HEK293 (cell line): ENCODE measurements at regions not wholly inside any gene's neighbourhood (a gene's known extent, or its start where the extent isn't known, plus 50 kb on each side); places are given as distances from the start of the nearest gene placed in this dataset.

Experiments
- SETDB1 ChIP-seq: IDR thresholded peaks from one replicate; pipeline ENCODE4 v1.6.1; 2017; ENCODE audit warnings: mild to moderate bottlenecking, low read length, moderate library complexity, mixed read lengths; ENCODE audit not compliant: insufficient read length
- YY2 ChIP-seq: fragments of 450-650 bp; formaldehyde crosslinking; IDR thresholded peaks from 2 replicates; pipeline ENCODE4 v1.5.1; 2016; ENCODE audit warnings: missing biosample characterization, missing genetic modification characterization
- ZFP3 ChIP-seq: fragments of 450-650 bp; formaldehyde crosslinking; IDR thresholded peaks from 2 replicates; pipeline ENCODE4 v1.5.1; 2016; ENCODE audit warnings: low read depth, missing biosample characterization, missing genetic modification characterization
- ZNF114 ChIP-seq: fragments of 450-650 bp; formaldehyde crosslinking; IDR thresholded peaks from 2 replicates; pipeline ENCODE4 v1.5.0; 2017; ENCODE audit warnings: missing biosample characterization, missing genetic modification characterization
- ZNF138 ChIP-seq: fragments of 450-650 bp; formaldehyde crosslinking; IDR thresholded peaks from 2 replicates; pipeline ENCODE4 v1.5.1; 2016; ENCODE audit warnings: missing biosample characterization, missing genetic modification characterization, borderline replicate concordance
- ZNF146 ChIP-seq: fragments of 450-650 bp; formaldehyde crosslinking; IDR thresholded peaks from 2 replicates; pipeline ENCODE4 v1.5.1; 2016; ENCODE audit warnings: missing biosample characterization, missing genetic modification characterization
- ZNF155 ChIP-seq: fragments of 450-650 bp; formaldehyde crosslinking; IDR thresholded peaks from 2 replicates; pipeline ENCODE4 v1.5.1; 2016; ENCODE audit warnings: missing biosample characterization, missing genetic modification characterization
- ZNF174 ChIP-seq: fragments of 450-650 bp; formaldehyde crosslinking; IDR thresholded peaks from 2 replicates; pipeline ENCODE4 v1.5.0; 2017; ENCODE audit warnings: missing biosample characterization, mild to moderate bottlenecking, missing genetic modification characterization
- ZNF23 ChIP-seq: fragments of 450-650 bp; formaldehyde crosslinking; IDR thresholded peaks from 2 replicates; pipeline ENCODE4 v1.5.1; 2016; ENCODE audit warnings: missing biosample characterization, missing genetic modification characterization, borderline replicate concordance
- ZNF239 ChIP-seq: fragments of 450-650 bp; formaldehyde crosslinking; IDR thresholded peaks from 2 replicates; pipeline ENCODE4 v1.5.1; 2016; ENCODE audit warnings: missing biosample characterization, missing genetic modification characterization
- ZNF302 ChIP-seq: fragments of 450-650 bp; formaldehyde crosslinking; IDR thresholded peaks from 2 replicates; pipeline ENCODE4 v1.5.1; 2016; ENCODE audit warnings: missing biosample characterization, missing genetic modification characterization, low read depth
- ZNF37A ChIP-seq: fragments of 450-650 bp; IDR thresholded peaks from 2 replicates; pipeline ENCODE4 v1.5.1; 2018; ENCODE audit warnings: missing biosample characterization, missing genetic modification characterization
- ZNF404 ChIP-seq: fragments of 450-650 bp; formaldehyde crosslinking; IDR thresholded peaks from 2 replicates; pipeline ENCODE4 v1.5.1; 2017; ENCODE audit warnings: missing biosample characterization, missing genetic modification characterization
- ZNF416 ChIP-seq: fragments of 450-650 bp; formaldehyde crosslinking; IDR thresholded peaks from 2 replicates; pipeline ENCODE4 v1.5.1; 2016; ENCODE audit warnings: missing biosample characterization, missing genetic modification characterization
- ZNF473 ChIP-seq: fragments of 450-650 bp; formaldehyde crosslinking; IDR thresholded peaks from 2 replicates; pipeline ENCODE4 v1.5.1; 2017; ENCODE audit warnings: missing biosample characterization, missing genetic modification characterization
- ZNF521 ChIP-seq: fragments of 450-650 bp; formaldehyde crosslinking; IDR thresholded peaks from 2 replicates; pipeline ENCODE4 v1.5.1; 2017; ENCODE audit warnings: missing biosample characterization, mild to moderate bottlenecking, missing genetic modification characterization
- ZNF654 ChIP-seq: fragments of 450-650 bp; formaldehyde crosslinking; IDR thresholded peaks from 2 replicates; pipeline ENCODE4 v1.5.1; 2016; ENCODE audit warnings: low read depth, missing biosample characterization, missing genetic modification characterization
- ZNF658 ChIP-seq: fragments of 450-650 bp; formaldehyde crosslinking; IDR thresholded peaks from 2 replicates; pipeline ENCODE4; 2016; ENCODE audit warnings: missing biosample characterization, missing genetic modification characterization
- ZNF677 ChIP-seq: fragments of 450-650 bp; IDR thresholded peaks from 2 replicates; pipeline ENCODE4 v1.5.0; 2018; ENCODE audit warnings: missing biosample characterization, mild to moderate bottlenecking, missing genetic modification characterization, moderate library complexity
- ZNF747 ChIP-seq: fragments of 450-650 bp; formaldehyde crosslinking; IDR thresholded peaks from 2 replicates; pipeline ENCODE4 v1.5.1; 2016; ENCODE audit warnings: missing biosample characterization, missing genetic modification characterization
- ZNF76 ChIP-seq: fragments of 450-650 bp; formaldehyde crosslinking; IDR thresholded peaks from 2 replicates; pipeline ENCODE4; 2016; ENCODE audit warnings: low read depth, missing biosample characterization, missing genetic modification characterization, borderline replicate concordance
- ZNF785 ChIP-seq: fragments of 450-650 bp; formaldehyde crosslinking; IDR thresholded peaks from 2 replicates; pipeline ENCODE4 v1.5.1; 2016; ENCODE audit warnings: missing biosample characterization, missing genetic modification characterization
- ZNF837 ChIP-seq: fragments of 450-650 bp; formaldehyde crosslinking; IDR thresholded peaks from 2 replicates; pipeline ENCODE4 v1.5.1; 2016; ENCODE audit warnings: missing biosample characterization, missing genetic modification characterization
- ZNF843 ChIP-seq: fragments of 450-650 bp; formaldehyde crosslinking; IDR thresholded peaks from 2 replicates; pipeline ENCODE4 v1.5.1; 2016; ENCODE audit warnings: missing biosample characterization, missing genetic modification characterization
- ZSCAN23 ChIP-seq: fragments of 450-650 bp; formaldehyde crosslinking; IDR thresholded peaks from 2 replicates; pipeline ENCODE4 v1.5.1; 2016; ENCODE audit warnings: missing biosample characterization, missing genetic modification characterization
- TF ChIP-seq, protein P1 (sequence below): fragments of 450-650 bp; formaldehyde crosslinking; IDR thresholded peaks from 2 replicates; pipeline ENCODE4 v1.5.1; 2016; ENCODE audit warnings: missing biosample characterization, missing genetic modification characterization
- TF ChIP-seq, protein P2 (sequence below): fragments of 450-650 bp; formaldehyde crosslinking; IDR thresholded peaks from 2 replicates; pipeline ENCODE4 v1.5.1; 2016; ENCODE audit warnings: missing biosample characterization, missing genetic modification characterization
- TF ChIP-seq, protein P3 (sequence below): fragments of 450-650 bp; formaldehyde crosslinking; IDR thresholded peaks from 2 replicates; pipeline ENCODE4 v1.5.1; 2016; ENCODE audit warnings: missing biosample characterization, missing genetic modification characterization
- TF ChIP-seq, protein P4 (sequence below): fragments of 450-650 bp; formaldehyde crosslinking; IDR thresholded peaks from 2 replicates; pipeline ENCODE4 v1.5.1; 2016; ENCODE audit warnings: missing biosample characterization, missing genetic modification characterization

DNA sequence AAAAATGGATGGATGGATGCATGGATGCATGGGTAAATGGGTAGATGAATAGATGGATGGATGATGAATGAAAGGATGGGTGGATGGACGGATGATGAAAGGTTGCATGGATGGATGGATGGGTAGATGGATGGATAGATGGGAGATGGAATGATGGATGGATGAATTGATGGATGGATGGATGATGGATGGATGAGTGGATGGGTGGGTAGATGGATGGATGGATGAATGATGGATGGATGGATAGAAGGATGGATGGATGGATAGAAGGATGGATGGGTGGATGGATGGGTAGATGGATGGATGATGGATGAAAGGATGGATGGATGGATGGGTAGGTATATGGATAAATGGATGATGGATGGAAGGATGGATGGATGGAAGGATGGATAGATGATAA is 115.1 kb upstream of the LSM14A start (continued):
- TF ChIP-seq, protein P1, sequence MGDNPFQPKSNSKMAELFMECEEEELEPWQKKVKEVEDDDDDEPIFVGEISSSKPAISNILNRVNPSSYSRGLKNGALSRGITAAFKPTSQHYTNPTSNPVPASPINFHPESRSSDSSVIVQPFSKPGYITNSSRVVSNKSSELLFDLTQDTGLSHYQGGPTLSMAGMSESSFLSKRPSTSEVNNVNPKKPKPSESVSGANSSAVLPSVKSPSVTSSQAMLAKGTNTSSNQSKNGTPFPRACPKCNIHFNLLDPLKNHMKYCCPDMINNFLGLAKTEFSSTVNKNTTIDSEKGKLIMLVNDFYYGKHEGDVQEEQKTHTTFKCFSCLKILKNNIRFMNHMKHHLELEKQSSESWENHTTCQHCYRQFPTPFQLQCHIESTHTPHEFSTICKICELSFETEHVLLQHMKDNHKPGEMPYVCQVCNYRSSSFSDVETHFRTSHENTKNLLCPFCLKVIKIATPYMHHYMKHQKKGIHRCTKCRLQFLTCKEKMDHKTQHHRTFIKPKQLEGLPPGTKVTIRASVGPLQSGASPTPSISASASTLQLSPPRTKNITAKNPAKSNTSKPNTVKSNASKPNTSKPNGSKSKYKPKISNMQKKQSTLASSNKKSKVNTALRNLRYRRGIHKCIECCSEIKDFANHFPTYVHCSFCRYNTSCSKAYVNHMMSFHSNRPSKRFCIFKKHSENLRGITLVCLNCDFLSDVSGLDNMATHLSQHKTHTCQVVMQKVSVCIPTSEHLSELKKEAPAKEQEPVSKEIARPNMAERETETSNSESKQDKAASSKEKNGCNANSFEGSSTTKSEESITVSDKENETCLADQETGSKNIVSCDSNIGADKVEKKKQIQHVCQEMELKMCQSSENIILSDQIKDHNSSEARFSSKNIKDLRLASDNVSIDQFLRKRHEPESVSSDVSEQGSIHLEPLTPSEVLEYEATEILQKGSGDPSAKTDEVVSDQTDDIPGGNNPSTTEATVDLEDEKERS, result no peak
- no peak for TF ChIP-seq ZNF416 (tag by site-specific recombination)
- TF ChIP-seq ZNF146 (tag by site-specific recombination), result no peak
- 0 out of 2 replicates have a peak, but pooled peaks have one; percentile 12 for TF ChIP-seq ZNF155 (tag by site-specific recombination)
- TF ChIP-seq ZNF174 (tag by site-specific recombination), result no peak
- no peak for TF ChIP-seq ZNF138
- TF ChIP-seq ZSCAN23 (tag by site-specific recombination), result no peak
- peak; percentile 93; the same call in 1 of the 2 replicates for TF ChIP-seq ZNF658 (tag by site-specific recombination)
- TF ChIP-seq, protein P2, sequence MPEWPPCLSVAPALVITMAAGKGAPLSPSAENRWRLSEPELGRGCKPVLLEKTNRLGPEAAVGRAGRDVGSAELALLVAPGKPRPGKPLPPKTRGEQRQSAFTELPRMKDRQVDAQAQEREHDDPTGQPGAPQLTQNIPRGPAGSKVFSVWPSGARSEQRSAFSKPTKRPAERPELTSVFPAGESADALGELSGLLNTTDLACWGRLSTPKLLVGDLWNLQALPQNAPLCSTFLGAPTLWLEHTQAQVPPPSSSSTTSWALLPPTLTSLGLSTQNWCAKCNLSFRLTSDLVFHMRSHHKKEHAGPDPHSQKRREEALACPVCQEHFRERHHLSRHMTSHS (tag by site-specific recombination), result peak; percentile 75
- TF ChIP-seq ZNF747 (tag by site-specific recombination), result 0 out of 2 replicates have a peak, but pooled peaks have one; percentile 21
- TF ChIP-seq ZNF473 (tag by site-specific recombination), result peak; percentile 93
- no peak for TF ChIP-seq ZNF654 (tag by site-specific recombination)
- TF ChIP-seq, protein P3, sequence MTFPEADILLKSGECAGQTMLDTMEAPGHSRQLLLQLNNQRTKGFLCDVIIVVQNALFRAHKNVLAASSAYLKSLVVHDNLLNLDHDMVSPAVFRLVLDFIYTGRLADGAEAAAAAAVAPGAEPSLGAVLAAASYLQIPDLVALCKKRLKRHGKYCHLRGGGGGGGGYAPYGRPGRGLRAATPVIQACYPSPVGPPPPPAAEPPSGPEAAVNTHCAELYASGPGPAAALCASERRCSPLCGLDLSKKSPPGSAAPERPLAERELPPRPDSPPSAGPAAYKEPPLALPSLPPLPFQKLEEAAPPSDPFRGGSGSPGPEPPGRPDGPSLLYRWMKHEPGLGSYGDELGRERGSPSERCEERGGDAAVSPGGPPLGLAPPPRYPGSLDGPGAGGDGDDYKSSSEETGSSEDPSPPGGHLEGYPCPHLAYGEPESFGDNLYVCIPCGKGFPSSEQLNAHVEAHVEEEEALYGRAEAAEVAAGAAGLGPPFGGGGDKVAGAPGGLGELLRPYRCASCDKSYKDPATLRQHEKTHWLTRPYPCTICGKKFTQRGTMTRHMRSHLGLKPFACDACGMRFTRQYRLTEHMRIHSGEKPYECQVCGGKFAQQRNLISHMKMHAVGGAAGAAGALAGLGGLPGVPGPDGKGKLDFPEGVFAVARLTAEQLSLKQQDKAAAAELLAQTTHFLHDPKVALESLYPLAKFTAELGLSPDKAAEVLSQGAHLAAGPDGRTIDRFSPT (tag by site-specific recombination), result no peak
- peak; percentile 50; the same call in 1 of the 2 replicates for TF ChIP-seq ZNF114 (tag by site-specific recombination)
- TF ChIP-seq YY2 (tag by site-specific recombination), result peak; percentile 69
- 0 out of 2 replicates have a peak, but pooled peaks have one; percentile 60 for TF ChIP-seq ZNF23 (tag by site-specific recombination)
- TF ChIP-seq ZNF404 (tag by site-specific recombination), result no peak
- 0 out of 2 replicates have a peak, but pooled peaks have one; percentile 8 for TF ChIP-seq ZNF239 (tag by site-specific recombination)
- no peak for TF ChIP-seq ZFP3 (tag by site-specific recombination)
- no peak for TF ChIP-seq ZNF302
- 0 out of 2 replicates have a peak, but pooled peaks have one; percentile 85 for TF ChIP-seq ZNF785 (tag by site-specific recombination)
- 0 out of 2 replicates have a peak, but pooled peaks have one; percentile 21 for TF ChIP-seq ZNF76 (tag by site-specific recombination)
- TF ChIP-seq ZNF677 (tag by site-specific recombination), result no peak
- TF ChIP-seq, protein P4, sequence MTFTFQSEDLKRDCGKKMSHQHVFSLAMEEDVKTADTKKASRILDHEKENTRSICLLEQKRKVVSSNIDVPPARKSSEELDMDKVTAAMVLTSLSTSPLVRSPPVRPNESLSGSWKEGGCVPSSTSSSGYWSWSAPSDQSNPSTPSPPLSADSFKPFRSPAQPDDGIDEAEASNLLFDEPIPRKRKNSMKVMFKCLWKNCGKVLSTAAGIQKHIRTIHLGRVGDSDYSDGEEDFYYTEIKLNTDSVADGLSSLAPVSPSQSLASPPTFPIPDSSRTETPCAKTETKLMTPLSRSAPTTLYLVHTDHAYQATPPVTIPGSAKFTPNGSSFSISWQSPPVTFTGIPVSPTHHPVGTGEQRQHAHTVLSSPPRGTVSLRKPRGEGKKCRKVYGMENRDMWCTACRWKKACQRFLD (tag by site-specific recombination), result peak; percentile 67; the same call in 1 of the 2 replicates
- peak; percentile 62; the same call in 1 of the 2 replicates for TF ChIP-seq ZNF521 (tag by site-specific recombination)
- TF ChIP-seq ZNF843 (tag by site-specific recombination), result no peak
- TF ChIP-seq SETDB1, result no peak
- peak; percentile 19; the same call in 1 of the 2 replicates for TF ChIP-seq ZNF837 (tag by site-specific recombination)
- TF ChIP-seq ZNF37A (tag by site-specific recombination), result no peak
